ENCODE measurements at regions not wholly inside any gene's neighbourhood (a gene's known extent, or its start where the extent isn't known, plus 50 kb on each side); places are given as distances from the start of the nearest gene placed in this dataset.

DNA sequence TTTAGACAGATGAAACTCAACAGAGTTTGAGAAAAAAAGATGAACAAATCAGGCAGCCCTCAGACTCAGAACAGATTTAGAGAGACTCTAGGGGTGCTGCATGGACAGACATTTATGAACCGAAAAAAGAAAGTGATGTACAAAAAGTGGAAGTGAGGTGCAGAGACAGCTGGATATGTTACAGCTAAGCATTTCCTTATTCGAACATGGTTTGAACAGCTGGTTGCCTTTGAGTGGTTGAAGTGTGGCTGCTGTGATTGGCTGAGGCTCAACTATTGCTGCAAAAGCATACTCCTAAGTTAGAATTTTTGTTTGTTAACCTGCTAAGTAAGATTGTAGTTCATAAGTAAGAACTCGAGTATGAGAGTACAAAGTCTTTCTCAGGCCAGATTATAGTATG lies 331.5 kb upstream of the PABPC4L start:
- no peak overlapping the region for H3K4me2 ChIP-seq
- no peak overlapping the region for H3K27ac ChIP-seq
- no peak for DNase-seq (ENCODE audit: low read depth in 1 of 2, low spot score in 1 of 2)
- FAIRE-seq, result no peak
- ChIA-PET CTCF (no interaction called here), POLR2A (no interaction called here)
- WGBS (ENCODE audit: missing lambda C conversion rate), result 23% methylated on average over 3 of the region's 3 CpGs
- H3K4me1 ChIP-seq, result no peaks in the 10 kb centered on the region
- no peaks in the 10 kb centered on the region for H3K9me3 ChIP-seq
- ATAC-seq, result no peak
- TF ChIP-seq FOSB (CRISPR knock-in tag; IDR thresholded peaks at IDR 0.05), result no peak
- H3K4me3 ChIP-seq, result no peak overlapping the region

DNA sequence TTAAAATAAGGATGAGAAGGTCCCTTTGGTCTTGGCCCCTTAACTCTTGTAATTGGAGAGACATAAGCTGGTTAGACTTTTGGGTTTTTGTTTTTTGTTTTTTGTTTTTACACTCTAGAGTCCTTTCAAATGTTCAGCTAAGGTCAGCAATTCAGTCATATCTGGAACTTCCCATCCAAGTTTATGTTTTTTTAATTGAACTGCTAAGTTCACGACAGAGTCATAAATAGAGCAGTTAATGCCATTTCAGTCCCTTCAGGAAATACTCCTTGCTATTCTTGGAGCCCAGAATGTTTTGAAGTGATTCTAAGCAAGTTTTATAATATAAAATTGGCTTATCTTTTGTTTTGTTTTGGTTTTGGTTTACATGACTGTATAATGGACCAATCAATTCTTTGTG lies 329.4 kb upstream of the PABPC4L start:
- ATAC-seq (no peak), DNase-seq (ENCODE audit: low read depth in 1 of 2, low spot score in 1 of 2) (no peak), FAIRE-seq (no peak)
- H3K4me1 ChIP-seq, result no peaks in the 10 kb centered on the region
- WGBS (ENCODE audit: missing lambda C conversion rate), result 32% methylated on average over 1 of the region's 1 CpG
- CTCF ChIA-PET, result interaction anchor here (0.9 kb wide), 1 partner anchor 21 kb away, joined by 3 read pairs; no protein-coding TSS in a partner anchor
- no peaks in the 10 kb centered on the region for H3K9me3 ChIP-seq
- H3K4me3 ChIP-seq, result no peak overlapping the region
- POLR2A ChIA-PET, result no interaction called here
- H3K4me2 ChIP-seq, result no peak overlapping the region
- TF ChIP-seq EHF (CRISPR knock-in tag; IDR thresholded peaks at IDR 0.05), result no peak
- no peak for TF ChIP-seq JUN (IDR thresholded peaks at IDR 0.05)
- no peak for TF ChIP-seq HOXB5 (CRISPR knock-in tag; IDR thresholded peaks at IDR 0.05)
- TF ChIP-seq FOSL2 (IDR thresholded peaks at IDR 0.05), result no peak
- no peak for TF ChIP-seq FOSL2 (CRISPR knock-in tag; IDR thresholded peaks at IDR 0.05)
- TF ChIP-seq SREBF2 (IDR thresholded peaks at IDR 0.05), result no peak
- TF ChIP-seq RCOR1 (IDR thresholded peaks at IDR 0.05; ENCODE audit: low read depth, low read length), result no peak
- TF ChIP-seq, protein P1, sequence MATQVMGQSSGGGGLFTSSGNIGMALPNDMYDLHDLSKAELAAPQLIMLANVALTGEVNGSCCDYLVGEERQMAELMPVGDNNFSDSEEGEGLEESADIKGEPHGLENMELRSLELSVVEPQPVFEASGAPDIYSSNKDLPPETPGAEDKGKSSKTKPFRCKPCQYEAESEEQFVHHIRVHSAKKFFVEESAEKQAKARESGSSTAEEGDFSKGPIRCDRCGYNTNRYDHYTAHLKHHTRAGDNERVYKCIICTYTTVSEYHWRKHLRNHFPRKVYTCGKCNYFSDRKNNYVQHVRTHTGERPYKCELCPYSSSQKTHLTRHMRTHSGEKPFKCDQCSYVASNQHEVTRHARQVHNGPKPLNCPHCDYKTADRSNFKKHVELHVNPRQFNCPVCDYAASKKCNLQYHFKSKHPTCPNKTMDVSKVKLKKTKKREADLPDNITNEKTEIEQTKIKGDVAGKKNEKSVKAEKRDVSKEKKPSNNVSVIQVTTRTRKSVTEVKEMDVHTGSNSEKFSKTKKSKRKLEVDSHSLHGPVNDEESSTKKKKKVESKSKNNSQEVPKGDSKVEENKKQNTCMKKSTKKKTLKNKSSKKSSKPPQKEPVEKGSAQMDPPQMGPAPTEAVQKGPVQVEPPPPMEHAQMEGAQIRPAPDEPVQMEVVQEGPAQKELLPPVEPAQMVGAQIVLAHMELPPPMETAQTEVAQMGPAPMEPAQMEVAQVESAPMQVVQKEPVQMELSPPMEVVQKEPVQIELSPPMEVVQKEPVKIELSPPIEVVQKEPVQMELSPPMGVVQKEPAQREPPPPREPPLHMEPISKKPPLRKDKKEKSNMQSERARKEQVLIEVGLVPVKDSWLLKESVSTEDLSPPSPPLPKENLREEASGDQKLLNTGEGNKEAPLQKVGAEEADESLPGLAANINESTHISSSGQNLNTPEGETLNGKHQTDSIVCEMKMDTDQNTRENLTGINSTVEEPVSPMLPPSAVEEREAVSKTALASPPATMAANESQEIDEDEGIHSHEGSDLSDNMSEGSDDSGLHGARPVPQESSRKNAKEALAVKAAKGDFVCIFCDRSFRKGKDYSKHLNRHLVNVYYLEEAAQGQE (IDR thresholded peaks at IDR 0.05), result no peak
- TF ChIP-seq FOXS1 (CRISPR knock-in tag; IDR thresholded peaks at IDR 0.05), result no peak
- TF ChIP-seq ESRRA (IDR thresholded peaks at IDR 0.05; ENCODE audit: borderline replicate concordance, low read length), result no peak
- TF ChIP-seq FOSB (CRISPR knock-in tag; IDR thresholded peaks at IDR 0.05), result no peak
- TF ChIP-seq, protein P2, sequence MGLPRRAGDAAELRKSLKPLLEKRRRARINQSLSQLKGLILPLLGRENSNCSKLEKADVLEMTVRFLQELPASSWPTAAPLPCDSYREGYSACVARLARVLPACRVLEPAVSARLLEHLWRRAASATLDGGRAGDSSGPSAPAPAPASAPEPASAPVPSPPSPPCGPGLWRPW (IDR thresholded peaks at IDR 0.05), result no peak
- TF ChIP-seq TFCP2L1 (CRISPR knock-in tag; IDR thresholded peaks at IDR 0.05), result no peak
- TF ChIP-seq, protein P3, sequence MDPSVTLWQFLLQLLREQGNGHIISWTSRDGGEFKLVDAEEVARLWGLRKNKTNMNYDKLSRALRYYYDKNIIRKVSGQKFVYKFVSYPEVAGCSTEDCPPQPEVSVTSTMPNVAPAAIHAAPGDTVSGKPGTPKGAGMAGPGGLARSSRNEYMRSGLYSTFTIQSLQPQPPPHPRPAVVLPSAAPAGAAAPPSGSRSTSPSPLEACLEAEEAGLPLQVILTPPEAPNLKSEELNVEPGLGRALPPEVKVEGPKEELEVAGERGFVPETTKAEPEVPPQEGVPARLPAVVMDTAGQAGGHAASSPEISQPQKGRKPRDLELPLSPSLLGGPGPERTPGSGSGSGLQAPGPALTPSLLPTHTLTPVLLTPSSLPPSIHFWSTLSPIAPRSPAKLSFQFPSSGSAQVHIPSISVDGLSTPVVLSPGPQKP (IDR thresholded peaks at IDR 0.05; ENCODE audit: low read depth, low read length), result no peak
- no peak for TF ChIP-seq ZSCAN20 (CRISPR knock-in tag; IDR thresholded peaks at IDR 0.05)
- TF ChIP-seq CHD2 (IDR thresholded peaks at IDR 0.05; ENCODE audit: low read length, partially characterized antibody), result no peak
- TF ChIP-seq CBX2 (IDR thresholded peaks at IDR 0.05; ENCODE audit: borderline replicate concordance, low read depth), result no peak
- no peak for TF ChIP-seq RNF2 (IDR thresholded peaks at IDR 0.05; ENCODE audit: borderline replicate concordance, low read depth)
- no peak for TF ChIP-seq ZC3H11A (IDR thresholded peaks at IDR 0.05)
- H3K27ac ChIP-seq, result no peak overlapping the region

DNA sequence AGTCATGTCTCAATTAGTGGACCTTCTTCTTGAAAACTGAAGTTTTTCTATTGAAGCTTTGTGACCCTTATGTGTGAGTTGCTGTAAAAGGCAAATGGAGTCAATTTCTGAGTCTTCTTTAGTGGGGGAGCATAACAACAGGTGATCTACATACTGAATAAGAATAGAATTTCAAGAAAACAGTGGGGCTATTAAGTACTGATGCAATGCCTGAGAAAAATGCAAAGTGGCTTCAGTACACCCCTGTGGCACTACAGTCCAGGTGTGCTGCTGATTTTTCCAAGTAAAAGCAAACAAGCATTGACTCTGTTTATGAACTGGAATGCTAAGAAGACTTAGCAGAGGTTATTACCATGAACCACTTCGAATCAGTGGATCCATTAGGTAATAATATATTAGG lies 328.0 kb upstream of the PABPC4L start:
- ATAC-seq (no peak), DNase-seq (ENCODE audit: low read depth in 1 of 2, low spot score in 1 of 2) (no peak), FAIRE-seq (no peak)
- 0% methylated on average over 1 of the region's 1 CpG for WGBS (ENCODE audit: missing lambda C conversion rate)
- Histone ChIP-seq H3K4me1 (no peaks in the 10 kb centered on the region), H3K9me3 (no peaks in the 10 kb centered on the region), H3K4me2 (no peak overlapping the region), H3K27ac (no peak overlapping the region), H3K4me3 (no peak overlapping the region)
- ChIA-PET CTCF (no interaction called here), POLR2A (no interaction called here)
- TF ChIP-seq TFCP2L1 (CRISPR knock-in tag; IDR thresholded peaks at IDR 0.05) (no peak), ZFP36 (IDR thresholded peaks at IDR 0.05; ENCODE audit: borderline replicate concordance, partially characterized antibody) (no peak), FOSL2 (IDR thresholded peaks at IDR 0.05) (no peak), FOSL2 (CRISPR knock-in tag; IDR thresholded peaks at IDR 0.05) (no peak), ESRRA (IDR thresholded peaks at IDR 0.05; ENCODE audit: borderline replicate concordance, low read length) (no peak), RCOR1 (IDR thresholded peaks at IDR 0.05; ENCODE audit: low read depth, low read length) (no peak), PHF8 (IDR thresholded peaks at IDR 0.05; ENCODE audit: borderline replicate concordance, low read depth) (no peak), CHD4 (IDR thresholded peaks at IDR 0.05; ENCODE audit: borderline replicate concordance) (no peak), POLR2AphosphoS2 (conservative IDR thresholded peaks at IDR 0.05; ENCODE audit: low read length) (no peak), ZC3H11A (IDR thresholded peaks at IDR 0.05) (no peak)
- TF ChIP-seq, protein P3 (IDR thresholded peaks at IDR 0.05; ENCODE audit: low read depth, low read length), result no peak
- TF ChIP-seq, protein P2 (IDR thresholded peaks at IDR 0.05), result no peak

All from A549 (cell line).